T-cell (primary cell): ENCODE measurements at regions not wholly inside any gene's neighbourhood (a gene's known extent, or its start where the extent isn't known, plus 50 kb on each side); places are given as distances from the start of the nearest gene placed in this dataset.

Experiments
- ATAC-seq, 4 experiments: fragments of 200-7000 bp in 3 of 4; fragments of 150-1000 bp in 1 of 4; cut with Tn5 transposase; replicated peaks in 1 of 4; 1 replicate in 3 of 4; 2 replicates in 1 of 4; pipeline ENCODE4 v1.10.0; 2021; ENCODE audit warnings: moderate library complexity in 3 of 4, mild to moderate bottlenecking in 2 of 4, moderate number of reproducible peaks in 1 of 4
- CTCF ChIA-PET, 2 donors: fragments of 300-600 bp; sonication (Branson Sonifier 250); formaldehyde crosslinking; loops; one replicate each; lab custom pipeline; 2022; ENCODE audit warnings: antibody characterized with exemption in 2 of 2; lab: Charles Lee
- POLR2A ChIA-PET, 2 donors: fragments of 300-600 bp; sonication (Branson Sonifier 250); formaldehyde crosslinking; loops; one replicate each; lab custom pipeline; 2022; ENCODE audit warnings: antibody characterized with exemption in 2 of 2; lab: Charles Lee
- DNase-seq, 35 experiments: peaks; one replicate each; pipeline versions ENCODE4 v3.0.0 to v3.0.0-alpha.2; 2013 to 2023
- H3K27ac ChIP-seq: one replicate; pipeline ENCODE4 v1.5.1; 2013; ENCODE audit warnings: low read length
- H3K27me3 ChIP-seq, 2 experiments: replicated peaks in 1 of 2; 1 replicate in 1 of 2; 2 replicates in 1 of 2; pipeline versions ENCODE4 v1.6.1 to v1.7.0; 2013; ENCODE audit warnings: low read length in 1 of 2, mixed read lengths in 1 of 2; ENCODE audit not compliant: control insufficient read depth in 2 of 2, insufficient read depth in 2 of 2; ENCODE audit errors: extremely low read depth in 1 of 2
- H3K36me3 ChIP-seq, 2 donors: 1 replicate in 1 of 2; 2 replicates in 1 of 2; pipeline versions ENCODE4 v1.6.1 to v1.7.0; 2013; ENCODE audit warnings: low read length in 1 of 2; ENCODE audit not compliant: control insufficient read depth in 2 of 2, insufficient read depth in 1 of 2; ENCODE audit errors: extremely low read depth in 1 of 2
- H3K4me1 ChIP-seq, 2 experiments: 1 replicate in 1 of 2; 2 replicates in 1 of 2; pipeline versions ENCODE4 v1.6.1 to v1.7.0; 2013; ENCODE audit warnings: low read length in 2 of 2, mixed read lengths in 1 of 2; ENCODE audit not compliant: insufficient read depth in 2 of 2, control insufficient read depth in 1 of 2; ENCODE audit errors: extremely low read depth in 1 of 2
- H3K4me3 ChIP-seq, 2 donors: 1 replicate in 1 of 2; 2 replicates in 1 of 2; pipeline versions ENCODE4 v1.5.1 to v1.7.0; 2013; ENCODE audit warnings: mild to moderate bottlenecking in 2 of 2, low read length in 1 of 2, moderate library complexity in 1 of 2; ENCODE audit not compliant: control insufficient read depth in 1 of 2; ENCODE audit errors: extremely low read depth in 1 of 2
- H3K9me3 ChIP-seq: 2 replicates; pipeline ENCODE4 v1.7.0; 2013
- H3K27ac Mint-ChIP-seq, 2 donors: one replicate each; pipeline ENCODE4 v1.8.0; 2020 to 2021; ENCODE audit warnings: mild to moderate bottlenecking in 2 of 2, mixed read lengths in 2 of 2
- H3K27me3 Mint-ChIP-seq, 2 donors: one replicate each; pipeline ENCODE4 v1.8.0; 2021 to 2022; ENCODE audit warnings: mixed read lengths in 2 of 2
- H3K36me3 Mint-ChIP-seq: one replicate; pipeline ENCODE4 v1.8.0; 2021; ENCODE audit warnings: mixed read lengths
- H3K4me1 Mint-ChIP-seq, 3 donors: one replicate each; pipeline ENCODE4 v1.8.0; 2020 to 2022; ENCODE audit warnings: mixed read lengths in 3 of 3, mild to moderate bottlenecking in 1 of 3
- H3K4me3 Mint-ChIP-seq, 3 donors: one replicate each; pipeline ENCODE4 v1.8.0; 2020 to 2022; ENCODE audit warnings: mild to moderate bottlenecking in 3 of 3, mixed read lengths in 3 of 3, moderate library complexity in 3 of 3
- H3K9me3 Mint-ChIP-seq, 3 donors: one replicate each; pipeline ENCODE4 v1.8.0; 2020 to 2022; ENCODE audit warnings: mixed read lengths in 3 of 3
- WGBS: methylation state at CpG from one replicate; pipeline ENCODE4 v1.1.5; 2013; ENCODE audit warnings: missing lambda C conversion rate; ENCODE audit not compliant: insufficient coverage; 5-methylcytosine and 5-hydroxymethylcytosine counted together

GRCh38 chr18:57855551-57855950, 52.4 kb upstream of the ATP8B1 start:
- no peaks in the 10 kb centered on the region for H3K4me1 Mint-ChIP-seq
- Histone ChIP-seq H3K27ac (no peak overlapping the region), H3K4me3 (no peak overlapping the region), H3K27me3 (no peaks in the 10 kb centered on the region), H3K4me1 (no peaks in the 10 kb centered on the region), H3K36me3 (no peaks in the 10 kb centered on the region), H3K9me3 (no peaks in the 10 kb centered on the region)
- no CpG with 5 or more reads among the region's 2 CpGs for WGBS
- ATAC-seq (no peak), DNase-seq (no peak)
- peaks cover 0 to 1% of the 10 kb centered on the region in 2 donors for H3K27me3 Mint-ChIP-seq
- no peak overlapping the region for H3K4me3 Mint-ChIP-seq
- ChIA-PET CTCF (no interaction called here), POLR2A (no interaction called here)
- H3K36me3 Mint-ChIP-seq: no peaks in the 10 kb centered on the region
- no peak overlapping the region for H3K27ac Mint-ChIP-seq
- no peaks in the 10 kb centered on the region for H3K9me3 Mint-ChIP-seq

- Mint-ChIP-seq H3K4me1 (no peaks in the 10 kb centered on the region), H3K9me3 (peaks cover 0 to 5% (median 0%) of the 10 kb centered on the region in 3 donors)
- ATAC-seq: no peak
These were observed 51.6 kb upstream of the ATP8B1 start for GRCh38 chr18:57854726-57855125.

GRCh38 chr18:57853864-57854263, 50.7 kb upstream of the ATP8B1 start:
- Histone ChIP-seq H3K4me3 (no peak overlapping the region), H3K4me1 (no peaks in the 10 kb centered on the region), H3K9me3 (no peaks in the 10 kb centered on the region), H3K27ac (no peak overlapping the region), H3K27me3 (peaks cover 0 to 3% of the 10 kb centered on the region in 2 experiments), H3K36me3 (no peaks in the 10 kb centered on the region)
- H3K4me3 Mint-ChIP-seq: no peak overlapping the region
- DNase-seq (no peak), ATAC-seq (no peak)
- H3K36me3 Mint-ChIP-seq: no peaks in the 10 kb centered on the region
- H3K27me3 Mint-ChIP-seq: peaks cover 0 to 11% of the 10 kb centered on the region in 2 donors
- CTCF ChIA-PET: no interaction called here
- H3K9me3 Mint-ChIP-seq: peaks cover 0 to 7% (median 0%) of the 10 kb centered on the region in 3 donors
- no peaks in the 10 kb centered on the region for H3K4me1 Mint-ChIP-seq
- WGBS: no CpG with 5 or more reads among the region's 2 CpGs
- no peak overlapping the region for H3K27ac Mint-ChIP-seq
- POLR2A ChIA-PET: no interaction called here

More at GRCh38 chr18:57854726-57855125, 51.6 kb upstream of the ATP8B1 start:
- peaks cover 0 to 3% of the 10 kb centered on the region in 2 experiments for H3K27me3 ChIP-seq
- no peak overlapping the region for H3K4me3 Mint-ChIP-seq
- no peaks in the 10 kb centered on the region for H3K36me3 ChIP-seq
- WGBS: no CpG with 5 or more reads among the region's 3 CpGs
- POLR2A ChIA-PET: no interaction called here
- H3K9me3 ChIP-seq: no peaks in the 10 kb centered on the region
- no peak overlapping the region for H3K27ac ChIP-seq
- peaks cover 0 to 5% of the 10 kb centered on the region in 2 donors for H3K27me3 Mint-ChIP-seq
- H3K4me1 ChIP-seq: no peaks in the 10 kb centered on the region
- no peak for DNase-seq
- no peaks in the 10 kb centered on the region for H3K36me3 Mint-ChIP-seq
- H3K27ac Mint-ChIP-seq: no peak overlapping the region
- H3K4me3 ChIP-seq: no peak overlapping the region
- CTCF ChIA-PET: no interaction called here

GRCh38 chr18:57853133-57853532, 50.0 kb upstream of the ATP8B1 start:
- WGBS: no CpG with 5 or more reads among the region's 3 CpGs

More at GRCh38 chr18:57853133-57853532, 50.0 kb upstream of the ATP8B1 start:
- no peaks in the 10 kb centered on the region for H3K36me3 Mint-ChIP-seq
- H3K9me3 ChIP-seq: no peaks in the 10 kb centered on the region
- no peak overlapping the region for H3K4me3 ChIP-seq
- ChIA-PET CTCF (no interaction called here), POLR2A (no interaction called here)
- ATAC-seq: no peak
- H3K9me3 Mint-ChIP-seq: peaks cover 0 to 7% (median 0%) of the 10 kb centered on the region in 3 donors
- no peaks in the 10 kb centered on the region for H3K4me1 Mint-ChIP-seq
- no peak overlapping the region for H3K27ac ChIP-seq
- peaks cover 0 to 5% of the 10 kb centered on the region in 2 experiments for H3K27me3 ChIP-seq
- no peaks in the 10 kb centered on the region for H3K36me3 ChIP-seq
- peaks cover 0 to 11% of the 10 kb centered on the region in 2 donors for H3K27me3 Mint-ChIP-seq
- no peak overlapping the region for H3K27ac Mint-ChIP-seq
- DNase-seq: no peak
- no peaks in the 10 kb centered on the region for H3K4me1 ChIP-seq
- no peak overlapping the region for H3K4me3 Mint-ChIP-seq
